ENCODE measurements at regions not wholly inside any gene's neighbourhood (a gene's known extent, or its start where the extent isn't known, plus 50 kb on each side); places are given as distances from the start of the nearest gene placed in this dataset.

DNA sequence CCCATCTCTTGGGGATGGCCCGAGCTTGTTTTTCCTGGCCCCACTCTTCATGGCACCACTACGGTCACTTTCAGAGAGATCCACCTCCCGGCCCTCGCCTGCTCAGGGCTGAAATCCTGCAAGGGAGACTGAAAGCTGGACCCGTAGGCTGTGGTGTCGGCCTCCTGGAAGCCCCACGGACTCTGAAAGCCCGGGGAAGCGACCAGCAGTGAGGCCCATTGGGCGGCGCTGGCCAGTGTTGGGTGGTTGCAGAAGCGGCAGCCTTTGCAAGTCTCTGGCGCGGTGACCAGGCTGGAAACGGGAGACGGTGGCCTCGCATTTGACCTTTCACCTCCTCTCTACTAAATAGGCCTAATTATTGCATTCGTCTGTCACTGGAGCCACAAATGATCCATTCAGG lies 186.0 kb upstream of the FOXF1 start:
- ATAC-seq (no peak), DNase-seq (ENCODE audit: low read depth, low spot score) (no peak), FAIRE-seq (no peak)
- Histone ChIP-seq H3K4me1 (ENCODE audit: control insufficient read depth, insufficient read depth, low read length) (no peaks in the 10 kb centered on the region), H3K27ac (ENCODE audit: control insufficient read depth, insufficient read depth) (no peak overlapping the region), H3K9me3 (replicated peaks; ENCODE audit: control insufficient read depth, insufficient read depth, low read length) (no peaks in the 10 kb centered on the region), H2AFZ (ENCODE audit: control insufficient read depth, low read depth, low read length) (no peak overlapping the region), H3K79me2 (ENCODE audit: control insufficient read depth, insufficient read depth, low read length) (no peaks in the 10 kb centered on the region), H3K4me2 (ENCODE audit: control insufficient read depth, insufficient read depth) (no peak overlapping the region), H4K20me1 (ENCODE audit: control insufficient read depth, insufficient read depth) (no peaks in the 10 kb centered on the region; the same call in 1 of the 2 replicates), H3K4me3 (no peak overlapping the region), H3K36me3 (ENCODE audit: control insufficient read depth in 2 of 2, insufficient read depth in 2 of 2, low read length in 1 of 2) (no peaks in the 10 kb centered on the region), H3K27me3 (replicated peaks in 1 of 2; ENCODE audit: control insufficient read depth in 2 of 2, insufficient read depth in 2 of 2, low read length in 1 of 2) (peaks cover 2 to 5% of the 10 kb centered on the region in 2 experiments), H3K9ac (ENCODE audit: control insufficient read depth, insufficient read depth, low read length) (no peak overlapping the region)
- BruUV-seq (replicated peaks): no TSS peak
- CTCF ChIA-PET: no interaction called here
- POLR2A ChIA-PET: interaction anchor here (0.6 kb wide), 1 partner anchor 18 kb away, joined by 4 read pairs; no protein-coding TSS in a partner anchor
- TF ChIP-seq, protein P1, sequence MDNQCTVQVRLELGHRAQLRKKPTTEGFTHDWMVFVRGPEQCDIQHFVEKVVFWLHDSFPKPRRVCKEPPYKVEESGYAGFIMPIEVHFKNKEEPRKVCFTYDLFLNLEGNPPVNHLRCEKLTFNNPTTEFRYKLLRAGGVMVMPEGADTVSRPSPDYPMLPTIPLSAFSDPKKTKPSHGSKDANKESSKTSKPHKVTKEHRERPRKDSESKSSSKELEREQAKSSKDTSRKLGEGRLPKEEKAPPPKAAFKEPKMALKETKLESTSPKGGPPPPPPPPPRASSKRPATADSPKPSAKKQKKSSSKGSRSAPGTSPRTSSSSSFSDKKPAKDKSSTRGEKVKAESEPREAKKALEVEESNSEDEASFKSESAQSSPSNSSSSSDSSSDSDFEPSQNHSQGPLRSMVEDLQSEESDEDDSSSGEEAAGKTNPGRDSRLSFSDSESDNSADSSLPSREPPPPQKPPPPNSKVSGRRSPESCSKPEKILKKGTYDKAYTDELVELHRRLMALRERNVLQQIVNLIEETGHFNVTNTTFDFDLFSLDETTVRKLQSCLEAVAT (IDR thresholded peaks at IDR 0.05): no peak
- no peak for TF ChIP-seq POLR2AphosphoS5 (IDR thresholded peaks at IDR 0.05; ENCODE audit: low read length)
- TF ChIP-seq KLF5 (IDR thresholded peaks at IDR 0.05; ENCODE audit: partially characterized antibody): no peak
- TF ChIP-seq, protein P2, sequence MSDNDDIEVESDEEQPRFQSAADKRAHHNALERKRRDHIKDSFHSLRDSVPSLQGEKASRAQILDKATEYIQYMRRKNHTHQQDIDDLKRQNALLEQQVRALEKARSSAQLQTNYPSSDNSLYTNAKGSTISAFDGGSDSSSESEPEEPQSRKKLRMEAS (IDR thresholded peaks at IDR 0.05; ENCODE audit: low read depth, low read length): no peak
- no peak for TF ChIP-seq CREM (IDR thresholded peaks at IDR 0.05; ENCODE audit: low read depth)
- TF ChIP-seq EGR1 (IDR thresholded peaks at IDR 0.05; ENCODE audit: borderline replicate concordance in 1 of 2, low read depth in 2 of 2, low read length in 2 of 2): no peak
- no peak for TF ChIP-seq GATAD2B (conservative IDR thresholded peaks at IDR 0.05; ENCODE audit: low read depth)
- no peak for TF ChIP-seq BCL11A (IDR thresholded peaks at IDR 0.05; ENCODE audit: low read depth, low read length)
- no peak for TF ChIP-seq HCFC1 (IDR thresholded peaks at IDR 0.05; ENCODE audit: low read length)
- intact Hi-C loops (cut with micrococcal nuclease; ENCODE audit: unreplicated experiment): no loop called here
- in situ Hi-C loops (cut with MboI): no loop called here
- 52% methylated on average over 18 of the region's 18 CpGs for WGBS (ENCODE audit: insufficient coverage, insufficient replicate concordance, low lambda C conversion rate, missing lambda C conversion rate)
- RAD21 ChIA-PET (ENCODE audit: unreplicated experiment): no interaction called here
- SMC1A ChIA-PET (ENCODE audit: uncharacterized antibody, unreplicated experiment): no interaction called here

All from GM12878 (cell line).